Fibroblast of lung (primary cell): ENCODE measurements at regions not wholly inside any gene's neighbourhood (a gene's known extent, or its start where the extent isn't known, plus 50 kb on each side); places are given as distances from the start of the nearest gene placed in this dataset.
A peak's percentile ranks its signal among the peaks of the same experiment; 100 is the strongest.

Experiments used
- DNase-seq, 2 donors: peaks; one replicate each; pipeline versions ENCODE4 v3.0.0 to v3.0.0-alpha.2; 2010; ENCODE audit warnings: low read depth in 2 of 2
- H2AFZ ChIP-seq: 2 replicates; pipeline ENCODE4 v1.5.1; 2012; ENCODE audit warnings: low read length, control low read depth, inconsistent platforms
- H3K27ac ChIP-seq: 2 replicates; pipeline ENCODE4 v1.5.1; 2011; ENCODE audit warnings: low read length, control low read depth; ENCODE audit not compliant: insufficient read depth
- H3K27me3 ChIP-seq: 2 replicates; pipeline ENCODE4 v1.5.1; 2011; ENCODE audit warnings: mild to moderate bottlenecking, low read length; ENCODE audit not compliant: control insufficient read depth, insufficient read depth
- H3K36me3 ChIP-seq: 2 replicates; pipeline ENCODE4 v1.5.1; 2011; ENCODE audit warnings: low read length; ENCODE audit not compliant: control insufficient read depth, insufficient read depth
- H3K4me1 ChIP-seq: 2 replicates; pipeline ENCODE4 v1.5.1; 2011; ENCODE audit warnings: low read length; ENCODE audit not compliant: control insufficient read depth, insufficient read depth; ENCODE audit errors: extremely low read depth
- H3K4me2 ChIP-seq: 2 replicates; pipeline ENCODE4 v1.5.1; 2011; ENCODE audit warnings: low read length, control low read depth; ENCODE audit not compliant: insufficient read depth; ENCODE audit errors: extremely low read depth
- H3K4me3 ChIP-seq, 4 experiments: fragments of 200-600 bp in 1 of 4; sonication (generic) in 1 of 4; replicated peaks in 1 of 4; 2 replicates each; pipeline ENCODE4 v1.5.1; 2011 to 2016; ENCODE audit warnings: low read length in 4 of 4, low read depth in 3 of 4, mild to moderate bottlenecking in 3 of 4, control low read depth in 2 of 4, inconsistent platforms in 1 of 4, mixed read lengths in 1 of 4; ENCODE audit not compliant: insufficient read depth in 1 of 4; ENCODE audit errors: control extremely low read depth in 1 of 4
- H3K79me2 ChIP-seq: 2 replicates; pipeline ENCODE4 v1.5.1; 2012; ENCODE audit warnings: mild to moderate bottlenecking, low read length, inconsistent platforms; ENCODE audit not compliant: control insufficient read depth, insufficient read depth
- H3K9ac ChIP-seq: 2 replicates; pipeline ENCODE4 v1.5.1; 2011; ENCODE audit warnings: mild to moderate bottlenecking, low read length, control low read depth; ENCODE audit not compliant: insufficient read depth
- H3K9me3 ChIP-seq: 2 replicates; pipeline ENCODE4 v1.5.1; 2012; ENCODE audit warnings: low read depth, low read length; ENCODE audit not compliant: control insufficient read depth, insufficient read depth
- H4K20me1 ChIP-seq: 2 replicates; pipeline ENCODE4 v1.5.1; 2011; ENCODE audit warnings: low read length; ENCODE audit not compliant: control insufficient read depth, insufficient read depth; ENCODE audit errors: extremely low read depth
- CTCF ChIP-seq, 2 donors: IDR thresholded peaks in 1 of 2; conservative IDR thresholded peaks in 1 of 2; 1 replicate in 1 of 2; 2 replicates in 1 of 2; pipeline ENCODE4 v1.5.1; 2011 to 2012; ENCODE audit warnings: low read length in 2 of 2, control low read depth in 1 of 2, inconsistent platforms in 1 of 2, low read depth in 1 of 2, mild to moderate bottlenecking in 1 of 2
- EZH2 ChIP-seq: IDR thresholded peaks from 2 replicates; pipeline ENCODE4 v1.5.1; 2012; ENCODE audit warnings: low read length, control low read depth, mild to moderate bottlenecking; ENCODE audit errors: missing control alignments

GRCh38 chr6:85185977-85186376 is 263.9 kb upstream of the NT5E start:
- H2AFZ ChIP-seq, result no peak overlapping the region
- H3K9me3 ChIP-seq, result no peaks in the 10 kb centered on the region
- no peaks in the 10 kb centered on the region for H3K4me1 ChIP-seq
- TF ChIP-seq EZH2 (no peak), CTCF (conservative IDR thresholded peaks at IDR 0.05 in 1 of 2, IDR thresholded peaks at IDR 0.05 in 1 of 2; ENCODE audit: low read depth in 1 of 2, low read length in 2 of 2) (no peak)
- no peak overlapping the region for H3K4me3 ChIP-seq
- H3K27ac ChIP-seq, result no peak overlapping the region
- H4K20me1 ChIP-seq, result no peaks in the 10 kb centered on the region
- H3K79me2 ChIP-seq, result no peaks in the 10 kb centered on the region
- no peaks in the 10 kb centered on the region for H3K27me3 ChIP-seq
- no peaks in the 10 kb centered on the region for H3K36me3 ChIP-seq
- peak in 1 of 2 donors; percentile 41 for DNase-seq
- H3K4me2 ChIP-seq, result no peak overlapping the region
- H3K9ac ChIP-seq, result no peak overlapping the region

GRCh38 chr6:85183841-85184240 is 266.0 kb upstream of the NT5E start:
- H2AFZ ChIP-seq, result no peak overlapping the region

GRCh38 chr6:85172705-85173104 is 277.2 kb upstream of the NT5E start:
- Histone ChIP-seq H3K4me1 (no peaks in the 10 kb centered on the region), H3K4me3 (no peak overlapping the region), H2AFZ (no peak overlapping the region), H3K79me2 (no peaks in the 10 kb centered on the region), H3K27me3 (no peaks in the 10 kb centered on the region), H3K9me3 (no peaks in the 10 kb centered on the region), H4K20me1 (no peaks in the 10 kb centered on the region), H3K36me3 (no peaks in the 10 kb centered on the region), H3K9ac (no peak overlapping the region), H3K4me2 (no peak overlapping the region), H3K27ac (no peak overlapping the region)
- no peak for DNase-seq
- TF ChIP-seq CTCF (conservative IDR thresholded peaks at IDR 0.05 in 1 of 2, IDR thresholded peaks at IDR 0.05 in 1 of 2; ENCODE audit: low read depth in 1 of 2, low read length in 2 of 2) (no peak), EZH2 (no peak)

More at GRCh38 chr6:85183841-85184240, 266.0 kb upstream of the NT5E start:
- Histone ChIP-seq H3K36me3 (no peaks in the 10 kb centered on the region), H3K4me3 (no peak overlapping the region), H3K27ac (no peak overlapping the region), H3K9ac (no peak overlapping the region), H3K9me3 (no peaks in the 10 kb centered on the region), H3K79me2 (no peaks in the 10 kb centered on the region), H4K20me1 (no peaks in the 10 kb centered on the region), H3K27me3 (no peaks in the 10 kb centered on the region), H3K4me2 (no peak overlapping the region), H3K4me1 (no peaks in the 10 kb centered on the region)
- TF ChIP-seq CTCF (conservative IDR thresholded peaks at IDR 0.05 in 1 of 2, IDR thresholded peaks at IDR 0.05 in 1 of 2; ENCODE audit: low read depth in 1 of 2, low read length in 2 of 2) (no peak), EZH2 (no peak)
- DNase-seq, result no peak
